C4-2B (cell line): ENCODE measurements at regions not wholly inside any gene's neighbourhood (a gene's known extent, or its start where the extent isn't known, plus 50 kb on each side); places are given as distances from the start of the nearest gene placed in this dataset.
A peak's percentile ranks its signal among the peaks of the same experiment; 100 is the strongest.
"Not testable (repeated sequence)": the region's sequence is repeated elsewhere in the genome, so short reads cannot be mapped to it uniquely, and the experiment has no call there.

ENCODE experiments used
- H3K27ac ChIP-seq: fragments of 450-650 bp; 2 replicates; pipeline ENCODE4 v1.5.1; 2017
- ZFX ChIP-seq: fragments of 450-650 bp; IDR thresholded peaks from 2 replicates; pipeline ENCODE4 v1.6.1; 2017
- TF ChIP-seq, protein P1 (sequence below): fragments of 450-650 bp; conservative IDR thresholded peaks from 2 replicates; pipeline ENCODE4 v1.5.1; 2017; ENCODE audit warnings: mild to moderate bottlenecking

DNA sequence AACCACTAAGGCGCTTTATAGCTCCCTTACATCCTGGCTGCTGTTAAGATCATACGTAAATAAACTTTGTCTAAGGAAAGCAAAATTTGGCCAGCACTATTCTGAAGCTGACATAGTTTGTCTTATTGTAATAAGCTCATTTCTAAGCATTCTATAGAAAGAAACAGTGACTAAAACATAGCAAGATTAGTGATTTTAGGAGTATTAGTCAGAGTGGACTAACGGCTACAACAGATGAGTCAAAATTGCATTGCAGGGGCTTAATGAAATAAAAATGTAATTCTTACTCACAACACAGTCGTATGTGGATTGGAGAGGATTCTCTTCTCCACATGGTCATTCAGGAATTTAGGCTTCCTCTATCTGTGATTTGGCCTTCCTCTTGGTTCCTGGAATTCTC lies 347.6 kb downstream of the GADD45G start:
- H3K27ac ChIP-seq, result 0 out of 2 replicates have a peak overlapping the region, but pooled peaks have one; percentile 15
- TF ChIP-seq ZFX, result no peak
- TF ChIP-seq, protein P1, sequence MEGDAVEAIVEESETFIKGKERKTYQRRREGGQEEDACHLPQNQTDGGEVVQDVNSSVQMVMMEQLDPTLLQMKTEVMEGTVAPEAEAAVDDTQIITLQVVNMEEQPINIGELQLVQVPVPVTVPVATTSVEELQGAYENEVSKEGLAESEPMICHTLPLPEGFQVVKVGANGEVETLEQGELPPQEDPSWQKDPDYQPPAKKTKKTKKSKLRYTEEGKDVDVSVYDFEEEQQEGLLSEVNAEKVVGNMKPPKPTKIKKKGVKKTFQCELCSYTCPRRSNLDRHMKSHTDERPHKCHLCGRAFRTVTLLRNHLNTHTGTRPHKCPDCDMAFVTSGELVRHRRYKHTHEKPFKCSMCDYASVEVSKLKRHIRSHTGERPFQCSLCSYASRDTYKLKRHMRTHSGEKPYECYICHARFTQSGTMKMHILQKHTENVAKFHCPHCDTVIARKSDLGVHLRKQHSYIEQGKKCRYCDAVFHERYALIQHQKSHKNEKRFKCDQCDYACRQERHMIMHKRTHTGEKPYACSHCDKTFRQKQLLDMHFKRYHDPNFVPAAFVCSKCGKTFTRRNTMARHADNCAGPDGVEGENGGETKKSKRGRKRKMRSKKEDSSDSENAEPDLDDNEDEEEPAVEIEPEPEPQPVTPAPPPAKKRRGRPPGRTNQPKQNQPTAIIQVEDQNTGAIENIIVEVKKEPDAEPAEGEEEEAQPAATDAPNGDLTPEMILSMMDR, result no peak

DNA sequence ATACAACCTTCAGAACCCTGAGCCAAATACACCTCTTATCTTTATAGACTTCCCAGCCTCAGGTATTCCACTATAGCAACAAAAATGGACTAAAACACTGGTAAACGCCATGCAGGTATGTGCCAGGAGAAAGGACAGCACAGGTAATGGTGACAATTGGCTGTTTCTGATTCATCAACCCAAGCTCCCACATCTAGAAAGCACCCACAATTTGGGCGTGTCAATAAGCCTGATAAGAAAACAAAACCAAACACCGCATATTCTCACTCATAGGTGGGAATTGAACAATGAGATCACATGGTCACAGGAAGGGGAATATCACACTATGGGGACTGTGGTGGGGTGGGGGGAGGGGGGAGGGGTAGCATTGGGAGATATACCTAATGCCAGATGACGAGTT lies 348.5 kb downstream of the GADD45G start:
- not testable (repeated sequence) for H3K27ac ChIP-seq

GRCh38 chr9:89953824-89954615 lies 349.2 kb downstream of the GADD45G start:
- TF ChIP-seq, protein P1, result no peak
- no peak for TF ChIP-seq ZFX

GRCh38 chr9:89955144-89955543 lies 350.3 kb downstream of the GADD45G start:
- H3K27ac ChIP-seq, result no peak overlapping the region
- no peak for TF ChIP-seq ZFX
- TF ChIP-seq, protein P1, result no peak

More at GRCh38 chr9:89953824-89954615, 349.2 kb downstream of the GADD45G start:
- no peak overlapping the region for H3K27ac ChIP-seq

GRCh38 chr9:89955626-89956025 lies 350.8 kb downstream of the GADD45G start:
- H3K27ac ChIP-seq, result no peak overlapping the region
- no peak for TF ChIP-seq ZFX
- TF ChIP-seq, protein P1, result no peak

GRCh38 chr9:89956331-89956730 lies 351.5 kb downstream of the GADD45G start:
- no peak for TF ChIP-seq ZFX
- TF ChIP-seq, protein P1, result no peak
- no peak overlapping the region for H3K27ac ChIP-seq

GRCh38 chr9:89956907-89957306 lies 352.1 kb downstream of the GADD45G start:
- H3K27ac ChIP-seq, result peak overlapping the region; percentile 21; the same call in 1 of the 2 replicates
- TF ChIP-seq, protein P1, result no peak
- TF ChIP-seq ZFX, result no peak

DNA sequence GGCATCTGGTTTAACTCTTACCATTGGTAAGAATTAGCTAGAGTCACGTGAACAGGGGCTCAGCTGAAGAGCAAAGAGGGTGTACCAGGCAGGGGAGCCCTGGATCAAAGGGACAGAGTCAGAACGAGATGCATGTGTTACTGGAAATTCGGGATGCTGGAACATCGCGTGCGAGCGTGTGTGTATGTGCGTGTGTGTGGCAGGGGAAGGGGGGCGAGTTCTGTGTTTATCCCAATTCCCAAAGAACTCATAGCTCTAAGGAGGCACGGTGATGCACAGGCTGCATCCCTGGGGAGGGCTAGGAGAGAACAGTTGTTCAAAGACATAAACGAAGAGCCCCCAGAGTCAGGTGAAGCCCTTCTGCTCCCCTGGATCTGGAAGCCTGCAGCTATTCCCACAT lies 353.3 kb downstream of the GADD45G start:
- TF ChIP-seq, protein P1, result no peak
- no peak for TF ChIP-seq ZFX

More for the DNA sequence above, 353.3 kb downstream of the GADD45G start:
- H3K27ac ChIP-seq, result no peak overlapping the region
